ENCODE measurements at regions not wholly inside any gene's neighbourhood (a gene's known extent, or its start where the extent isn't known, plus 50 kb on each side); places are given as distances from the start of the nearest gene placed in this dataset.

GRCh38 chr6:164129218-164129617 lies 714.7 kb downstream of the QKI start:
- no peaks in the 10 kb centered on the region for H3K27me3 ChIP-seq (ENCODE audit: control insufficient read depth in 2 of 2, insufficient read depth in 2 of 2, low read length in 2 of 2)
- no peaks in the 10 kb centered on the region for H3K9me1 ChIP-seq (ENCODE audit: control insufficient read depth, insufficient read depth, low read length)
- H3K9ac ChIP-seq (ENCODE audit: insufficient read depth in 1 of 2, low read depth in 2 of 2, low read length in 2 of 2) = no peak overlapping the region
- intact Hi-C loops (cut with micrococcal nuclease) = no loop called here
- H3K9me3 ChIP-seq (replicated peaks; ENCODE audit: control insufficient read depth, insufficient read depth, low read depth, low read length) = no peaks in the 10 kb centered on the region
- no peak overlapping the region for H3K27ac ChIP-seq (ENCODE audit: extremely low read depth, low read depth, low read length)
- no peak overlapping the region for H3K4me3 ChIP-seq
- TF ChIP-seq EP300 (IDR thresholded peaks at IDR 0.05; ENCODE audit: low read length) = no peak
- TF ChIP-seq BRD9 (IDR thresholded peaks at IDR 0.05; ENCODE audit: low read depth, partially characterized antibody) = no peak
- no peak for TF ChIP-seq TBP (optimal IDR thresholded peaks at IDR 0.05; ENCODE audit: low read depth, low read length)
- no peak for TF ChIP-seq MNT (conservative IDR thresholded peaks at IDR 0.05)
- TF ChIP-seq MAZ (CRISPR knock-in tag; conservative IDR thresholded peaks at IDR 0.05 in 1 of 2, IDR thresholded peaks at IDR 0.05 in 1 of 2) = no peak
- TF ChIP-seq ZBTB2 (IDR thresholded peaks at IDR 0.05) = no peak
- TF ChIP-seq E4F1 (CRISPR knock-in tag; IDR thresholded peaks at IDR 0.05; ENCODE audit: borderline replicate concordance) = no peak
- WGBS (ENCODE audit: insufficient coverage, low coverage, missing lambda C conversion rate) = 0% methylated on average over 5 of the region's 5 CpGs
- FAIRE-seq = no peak
- no peak overlapping the region for H2AFZ ChIP-seq (ENCODE audit: low read depth, low read length)
- ChIA-PET POLR2A (interaction anchor here (1.1 kb wide), 1 partner anchor 8 kb away, joined by 3 read pairs; no protein-coding TSS in a partner anchor), CTCF (ENCODE audit: low intra/inter-chr PET ratio) (no interaction called here)
- H4K20me1 ChIP-seq (replicated peaks; ENCODE audit: control insufficient read depth, insufficient read depth, low read length) = no peaks in the 10 kb centered on the region
- no peak for DNase-seq (ENCODE audit: extremely low read depth in 1 of 4, low spot score in 3 of 4)
- H3K4me2 ChIP-seq (ENCODE audit: insufficient read depth, low read length) = no peak overlapping the region
- in situ Hi-C loops (cut with MboI) = no loop called here
- no peak for ATAC-seq
- no TSS peak for BruUV-seq (replicated peaks)
- no peaks in the 10 kb centered on the region for H3K79me2 ChIP-seq (ENCODE audit: control insufficient read depth, insufficient read depth, low read length)
- no peaks in the 10 kb centered on the region for H3K36me3 ChIP-seq (ENCODE audit: control insufficient read depth, insufficient read depth, low read length)
- H3K4me1 ChIP-seq (replicated peaks in 1 of 2; ENCODE audit: control insufficient read depth in 2 of 2, insufficient read depth in 2 of 2, low read length in 2 of 2) = no peaks in the 10 kb centered on the region

Measured in K562 (cell line).